DOHH2 (cell line): ENCODE measurements at regions not wholly inside any gene's neighbourhood (a gene's known extent, or its start where the extent isn't known, plus 50 kb on each side); places are given as distances from the start of the nearest gene placed in this dataset.

ENCODE experiments used
- H3F3A ChIP-seq: fragments of 200-600 bp; sonication (generic), shearing (Covaris generic); 2 replicates; pipeline ENCODE4 v1.6.0; 2016; ENCODE audit warnings: antibody characterized with exemption, mild to moderate bottlenecking; ENCODE audit not compliant: control insufficient read depth, insufficient read depth
- H3K27ac ChIP-seq: fragments of 200-600 bp; sonication (generic); 2 replicates; pipeline ENCODE4 v1.5.1; 2014; ENCODE audit warnings: low read depth, mild to moderate bottlenecking, low read length, moderate library complexity
- H3K27me3 ChIP-seq: fragments of 200-600 bp; sonication (generic); 2 replicates; pipeline ENCODE4 v1.6.1; 2014; ENCODE audit warnings: mild to moderate bottlenecking, low read length, mixed read lengths; ENCODE audit not compliant: control insufficient read depth
- H3K36me3 ChIP-seq: fragments of 200-600 bp; sonication (generic); 2 replicates; pipeline ENCODE4 v1.6.1; 2014; ENCODE audit warnings: mild to moderate bottlenecking, low read length, moderate library complexity, mixed read lengths; ENCODE audit not compliant: control insufficient read depth
- H3K4me1 ChIP-seq: fragments of 200-600 bp; sonication (generic); 2 replicates; pipeline ENCODE4 v1.6.1; 2014; ENCODE audit warnings: mild to moderate bottlenecking, low read length, mixed read lengths; ENCODE audit not compliant: control insufficient read depth
- H3K4me2 ChIP-seq: fragments of 200-600 bp; sonication (generic); 2 replicates; pipeline ENCODE4 v1.6.0; 2014; ENCODE audit warnings: mild to moderate bottlenecking, low read length, moderate library complexity
- H3K4me3 ChIP-seq: fragments of 200-600 bp; sonication (generic); 2 replicates; pipeline ENCODE4 v1.5.1; 2014; ENCODE audit warnings: mild to moderate bottlenecking, low read length, mixed read lengths
- H3K79me2 ChIP-seq: fragments of 200-600 bp; sonication (generic); 2 replicates; pipeline ENCODE4 v1.6.1; 2014; ENCODE audit warnings: mild to moderate bottlenecking, low read length, mixed read lengths; ENCODE audit not compliant: control insufficient read depth
- H3K9me2 ChIP-seq: fragments of 200-600 bp; sonication (generic); replicated peaks from 2 replicates; pipeline ENCODE4 v1.6.1; 2014; ENCODE audit warnings: mild to moderate bottlenecking, low read length, mixed read lengths; ENCODE audit not compliant: control insufficient read depth
- H3K9me3 ChIP-seq: fragments of 200-600 bp; sonication (generic); 2 replicates; pipeline ENCODE4 v1.6.1; 2014; ENCODE audit warnings: antibody characterized with exemption, low read length, mixed read lengths; ENCODE audit not compliant: control insufficient read depth, insufficient read depth
- H4K20me1 ChIP-seq: fragments of 200-600 bp; sonication (generic); 2 replicates; pipeline ENCODE4 v1.6.0; 2014; ENCODE audit warnings: low read depth, mild to moderate bottlenecking, antibody characterized with exemption, low read length, moderate library complexity; ENCODE audit not compliant: control insufficient read depth, insufficient read depth
- CTCF ChIP-seq: fragments of 200-600 bp; sonication (generic); IDR thresholded peaks from one replicate; pipeline ENCODE4 v1.5.1; 2014; ENCODE audit warnings: antibody characterized with exemption, mild to moderate bottlenecking, low read depth, low read length; ENCODE audit not compliant: poor library complexity, severe bottlenecking
- EZH2phosphoT487 ChIP-seq: fragments of 200-600 bp; sonication (generic); IDR thresholded peaks from 2 replicates; pipeline ENCODE4 v1.6.1; 2017; ENCODE audit warnings: borderline replicate concordance, mild to moderate bottlenecking, antibody characterized with exemption, low read length, moderate library complexity, mixed read lengths

- H3K4me2 ChIP-seq: no peak overlapping the region
These were observed 82.5 kb upstream of the TNFAIP3 start for GRCh38 chr6:137784583-137784982.

DNA sequence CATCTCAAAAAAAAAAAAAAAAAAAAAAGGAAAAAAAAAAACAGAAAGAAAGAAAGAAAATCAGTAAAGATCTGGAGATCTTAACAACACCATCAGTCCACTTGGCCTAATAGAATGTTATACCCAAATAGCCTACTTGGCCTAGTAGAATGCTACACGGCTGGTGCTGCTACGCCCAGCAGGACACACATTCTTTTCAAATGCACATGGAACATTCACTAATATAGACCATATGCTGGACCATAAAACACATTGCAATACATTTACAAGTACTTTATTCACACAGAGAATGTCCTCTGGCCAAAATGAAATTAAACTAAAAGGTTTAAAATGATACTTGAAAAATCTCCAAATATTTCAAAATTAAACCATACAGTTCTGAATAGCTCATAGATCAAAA, 80.0 kb upstream of the TNFAIP3 start:
- no peaks in the 10 kb centered on the region for H3K36me3 ChIP-seq
- H4K20me1 ChIP-seq: no peaks in the 10 kb centered on the region
- no peaks in the 10 kb centered on the region for H3K9me3 ChIP-seq
- no peaks in the 10 kb centered on the region for H3K79me2 ChIP-seq
- no peak overlapping the region for H3K4me3 ChIP-seq
- TF ChIP-seq EZH2phosphoT487: no peak
- no peak for TF ChIP-seq CTCF
- no peaks in the 10 kb centered on the region for H3K27me3 ChIP-seq
- no peak overlapping the region for H3K27ac ChIP-seq
- no peak overlapping the region for H3K4me2 ChIP-seq
- H3F3A ChIP-seq: no peaks in the 10 kb centered on the region
- H3K9me2 ChIP-seq: no peaks in the 10 kb centered on the region
- H3K4me1 ChIP-seq: peaks cover 7% of the 10 kb centered on the region

More at GRCh38 chr6:137784583-137784982, 82.5 kb upstream of the TNFAIP3 start:
- no peaks in the 10 kb centered on the region for H3K9me2 ChIP-seq
- no peaks in the 10 kb centered on the region for H3K36me3 ChIP-seq
- H3K27ac ChIP-seq: no peak overlapping the region
- no peaks in the 10 kb centered on the region for H4K20me1 ChIP-seq
- no peaks in the 10 kb centered on the region for H3K27me3 ChIP-seq
- no peaks in the 10 kb centered on the region for H3F3A ChIP-seq
- H3K4me1 ChIP-seq: no peaks in the 10 kb centered on the region
- no peak for TF ChIP-seq EZH2phosphoT487
- TF ChIP-seq CTCF: no peak
- H3K9me3 ChIP-seq: no peaks in the 10 kb centered on the region
- H3K79me2 ChIP-seq: no peaks in the 10 kb centered on the region
- no peak overlapping the region for H3K4me3 ChIP-seq

GRCh38 chr6:137788248-137788647, 78.8 kb upstream of the TNFAIP3 start:
- Histone ChIP-seq H3K4me3 (no peak overlapping the region), H3K27me3 (no peaks in the 10 kb centered on the region), H3K27ac (no peak overlapping the region), H3K4me1 (peaks cover 7% of the 10 kb centered on the region), H4K20me1 (no peaks in the 10 kb centered on the region), H3K9me3 (no peaks in the 10 kb centered on the region), H3K36me3 (no peaks in the 10 kb centered on the region), H3K79me2 (no peaks in the 10 kb centered on the region), H3K4me2 (no peak overlapping the region), H3F3A (no peaks in the 10 kb centered on the region), H3K9me2 (no peaks in the 10 kb centered on the region)
- no peak for TF ChIP-seq EZH2phosphoT487
- TF ChIP-seq CTCF: no peak
